Sigmoid colon (tissue), 6 donors: ENCODE measurements at regions not wholly inside any gene's neighbourhood (a gene's known extent, or its start where the extent isn't known, plus 50 kb on each side); places are given as distances from the start of the nearest gene placed in this dataset.
"Not testable (repeated sequence)": the region's sequence is repeated elsewhere in the genome, so short reads cannot be mapped to it uniquely, and the experiment has no call there.

Source experiments
- DNase-seq: peaks from one replicate; pipeline ENCODE4 v3.0.0-alpha.2; 2019
- H3K27ac ChIP-seq, 4 donors: fragments of 200-600 bp; sonication (generic); one replicate each; pipeline ENCODE4 v1.5.1; 2016 to 2019; ENCODE audit warnings: mild to moderate bottlenecking in 1 of 4
- H3K27me3 ChIP-seq, 3 donors: fragments of 200-600 bp; sonication (generic); one replicate each; pipeline ENCODE4 v1.5.1; 2019; ENCODE audit warnings: mild to moderate bottlenecking in 1 of 3
- H3K36me3 ChIP-seq, 4 donors: fragments of 200-600 bp; sonication (generic); one replicate each; pipeline ENCODE4 v1.5.1; 2016 to 2019
- H3K4me1 ChIP-seq, 4 donors: fragments of 200-600 bp; sonication (generic); one replicate each; pipeline ENCODE4 v1.5.1; 2017 to 2019
- H3K4me3 ChIP-seq, 4 donors: fragments of 200-600 bp; sonication (generic); one replicate each; pipeline ENCODE4 v1.5.1; 2017 to 2019; ENCODE audit warnings: mild to moderate bottlenecking in 2 of 4, moderate library complexity in 1 of 4
- H3K9me3 ChIP-seq, 4 donors: fragments of 200-600 bp in 3 of 4; sonication (generic) in 3 of 4; one replicate each; pipeline versions ENCODE4 v1.5.1 to v1.6.1; 2013 to 2019
- EP300 ChIP-seq, 4 donors: sonication (generic); formaldehyde crosslinking; IDR thresholded peaks; one replicate each; pipeline ENCODE4 v1.6.1; 2017; ENCODE audit warnings: antibody characterized with exemption in 4 of 4
- POLR2A ChIP-seq, 2 donors: fragments of 450-650 bp; IDR thresholded peaks; one replicate each; pipeline ENCODE4 v1.6.1; 2016; ENCODE audit warnings: antibody characterized with exemption in 2 of 2, mild to moderate bottlenecking in 2 of 2, moderate library complexity in 2 of 2
- POLR2AphosphoS5 ChIP-seq, 4 donors: sonication (generic); formaldehyde crosslinking; IDR thresholded peaks; one replicate each; pipeline ENCODE4 v1.6.1; 2017; ENCODE audit warnings: antibody characterized with exemption in 4 of 4
- WGBS, 2 donors: extraction: QIAGEN DNeasy Blood & Tissue Kit; methylation state at CpG; one replicate each; pipeline ENCODE4 v1.1.7; 2013; 5-methylcytosine and 5-hydroxymethylcytosine counted together
- intact Hi-C: fragments of 100-400 bp; cut with DNase I; formaldehyde crosslinking; loops from one replicate; pipeline ENCODE4 v1.15.1; 2023
- TF ChIP-seq, protein P1 (sequence below), 4 experiments: fragments of 450-650 bp in 3 of 4; fragments of 200-600 bp in 1 of 4; IDR thresholded peaks; one replicate each; pipeline ENCODE4 v1.5.1; 2016 to 2019; ENCODE audit warnings: antibody characterized with exemption in 4 of 4, mild to moderate bottlenecking in 3 of 4, moderate library complexity in 2 of 4
- donor health status: healthy with polysubstance abuse.
- donor health status: healthy.

DNA sequence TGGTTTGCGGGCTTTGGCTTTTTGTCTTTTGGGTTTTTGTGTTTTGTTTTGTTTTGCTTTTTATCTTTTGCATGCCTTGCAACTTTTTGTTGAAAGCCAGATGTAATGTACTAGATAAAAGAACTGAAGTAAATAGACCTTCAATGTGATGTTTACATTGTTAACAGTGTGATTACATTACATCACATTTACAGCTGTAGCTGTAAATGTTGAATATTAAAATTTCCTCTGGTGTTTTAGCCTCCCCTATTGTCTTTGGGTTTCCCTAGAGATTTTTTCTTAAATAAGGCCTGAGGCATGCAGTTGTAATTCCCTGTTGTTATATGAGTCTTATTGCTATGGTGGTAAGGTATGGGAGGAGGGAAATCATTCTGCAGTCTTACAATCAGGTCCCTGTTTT lies 275.0 kb downstream of the PARM1 start:
- WGBS, 2 donors, result 86 to 94% methylated on average over 1 of the region's 1 CpG
- TF ChIP-seq, protein P1, sequence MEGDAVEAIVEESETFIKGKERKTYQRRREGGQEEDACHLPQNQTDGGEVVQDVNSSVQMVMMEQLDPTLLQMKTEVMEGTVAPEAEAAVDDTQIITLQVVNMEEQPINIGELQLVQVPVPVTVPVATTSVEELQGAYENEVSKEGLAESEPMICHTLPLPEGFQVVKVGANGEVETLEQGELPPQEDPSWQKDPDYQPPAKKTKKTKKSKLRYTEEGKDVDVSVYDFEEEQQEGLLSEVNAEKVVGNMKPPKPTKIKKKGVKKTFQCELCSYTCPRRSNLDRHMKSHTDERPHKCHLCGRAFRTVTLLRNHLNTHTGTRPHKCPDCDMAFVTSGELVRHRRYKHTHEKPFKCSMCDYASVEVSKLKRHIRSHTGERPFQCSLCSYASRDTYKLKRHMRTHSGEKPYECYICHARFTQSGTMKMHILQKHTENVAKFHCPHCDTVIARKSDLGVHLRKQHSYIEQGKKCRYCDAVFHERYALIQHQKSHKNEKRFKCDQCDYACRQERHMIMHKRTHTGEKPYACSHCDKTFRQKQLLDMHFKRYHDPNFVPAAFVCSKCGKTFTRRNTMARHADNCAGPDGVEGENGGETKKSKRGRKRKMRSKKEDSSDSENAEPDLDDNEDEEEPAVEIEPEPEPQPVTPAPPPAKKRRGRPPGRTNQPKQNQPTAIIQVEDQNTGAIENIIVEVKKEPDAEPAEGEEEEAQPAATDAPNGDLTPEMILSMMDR (IDR thresholded peaks at IDR 0.05), result no peak
- TF ChIP-seq EP300 (IDR thresholded peaks at IDR 0.05), result no peak
- TF ChIP-seq POLR2AphosphoS5 (IDR thresholded peaks at IDR 0.05), result no peak
- TF ChIP-seq POLR2A (IDR thresholded peaks at IDR 0.05), result no peak
- Histone ChIP-seq H3K4me1 (no peaks in the 10 kb centered on the region), H3K4me3 (no peak overlapping the region), H3K9me3 (no peaks in the 10 kb centered on the region), H3K27ac (no peak overlapping the region), H3K36me3 (no peaks in the 10 kb centered on the region), H3K27me3 (no peaks in the 10 kb centered on the region)
- no peak for DNase-seq
- intact Hi-C loops, result no loop called here

DNA sequence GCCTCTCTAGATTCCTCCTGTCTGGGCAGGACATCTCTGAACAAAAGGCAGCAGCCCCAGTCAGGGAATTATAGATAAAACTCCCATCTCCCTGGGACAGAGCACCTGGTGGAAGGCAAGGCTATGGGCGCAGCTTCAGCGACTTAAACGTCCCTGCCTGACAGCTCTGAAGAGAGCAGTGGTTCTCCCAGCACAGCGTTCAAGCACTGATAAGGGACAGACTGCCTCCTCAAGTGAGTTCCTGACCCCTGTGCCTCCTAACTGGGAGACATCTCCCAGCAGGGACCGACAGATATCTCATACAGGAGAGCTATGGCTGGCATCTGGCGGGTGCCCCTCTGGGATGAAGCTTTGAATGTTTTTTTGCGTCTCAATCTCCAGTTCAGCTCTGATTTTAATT lies 262.2 kb downstream of the PARM1 start:
- intact Hi-C loops, result no loop called here
- Histone ChIP-seq H3K9me3 (no peaks in the 10 kb centered on the region), H3K4me1 (peaks cover 0 to 4% (median 2%) of the 10 kb centered on the region in 4 donors), H3K36me3 (no peaks in the 10 kb centered on the region), H3K4me3 (no peak overlapping the region), H3K27ac (no peak overlapping the region), H3K27me3 (no peaks in the 10 kb centered on the region)
- no peak for TF ChIP-seq EP300 (IDR thresholded peaks at IDR 0.05)
- no peak for TF ChIP-seq POLR2A (IDR thresholded peaks at IDR 0.05)
- TF ChIP-seq POLR2AphosphoS5 (IDR thresholded peaks at IDR 0.05), result no peak
- TF ChIP-seq, protein P1 (IDR thresholded peaks at IDR 0.05), result no peak
- 72 to 75% methylated on average over 7 of the region's 7 CpGs for WGBS, 2 donors
- no peak for DNase-seq

DNA sequence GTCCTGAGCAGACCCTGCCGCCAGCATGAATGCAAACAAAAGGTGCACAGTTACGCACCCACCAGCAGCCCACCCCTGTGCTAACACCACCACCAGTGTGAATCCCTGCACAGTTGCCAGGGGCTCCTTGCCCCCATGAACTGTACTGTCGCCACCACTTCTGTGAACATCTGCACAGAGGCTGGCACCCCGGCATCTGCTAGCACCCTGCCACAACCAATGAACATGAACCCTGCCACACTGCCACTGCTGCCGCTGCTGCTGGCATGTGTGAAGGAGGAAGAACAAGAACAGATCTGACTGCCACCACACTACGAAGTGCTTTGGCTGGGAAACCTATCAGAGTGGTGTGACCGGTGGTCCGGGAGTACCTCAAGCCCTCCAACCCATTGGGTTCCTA lies 261.3 kb downstream of the PARM1 start:
- Histone ChIP-seq H3K4me3 (no peak overlapping the region), H3K4me1 (peaks cover 0 to 14% (median 6%) of the 10 kb centered on the region in 4 donors), H3K27me3 (no peaks in the 10 kb centered on the region), H3K36me3 (no peaks in the 10 kb centered on the region), H3K9me3 (no peaks in the 10 kb centered on the region), H3K27ac (no peak overlapping the region)
- TF ChIP-seq, protein P1 (IDR thresholded peaks at IDR 0.05), result no peak
- TF ChIP-seq EP300 (IDR thresholded peaks at IDR 0.05), result no peak
- no peak for TF ChIP-seq POLR2AphosphoS5 (IDR thresholded peaks at IDR 0.05)
- no peak for TF ChIP-seq POLR2A (IDR thresholded peaks at IDR 0.05)
- WGBS, 2 donors, result 88 to 93% methylated on average over 8 of the region's 8 CpGs
- intact Hi-C loops, result no loop called here
- DNase-seq, result no peak

DNA sequence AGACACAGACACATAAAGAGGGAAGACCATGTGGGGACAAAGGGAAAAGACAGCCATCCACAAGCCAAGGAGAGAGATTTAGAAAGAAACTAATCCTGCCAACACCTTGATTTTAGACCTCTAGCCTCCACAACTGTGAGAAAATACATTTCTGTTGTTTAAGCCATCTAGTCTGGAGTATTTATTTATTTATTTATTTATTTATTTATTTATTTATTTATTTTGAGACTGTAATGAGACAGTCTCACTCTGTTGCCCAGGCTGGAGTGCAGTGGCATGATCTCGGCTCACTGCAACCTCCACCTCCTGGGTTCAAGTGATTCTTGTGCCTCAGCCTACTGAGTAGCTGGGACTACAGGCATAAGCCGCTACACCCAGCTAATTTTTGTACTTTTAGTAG lies 259.3 kb downstream of the PARM1 start:
- H3K9me3 ChIP-seq, H3K36me3 ChIP-seq, DNase-seq, intact Hi-C loops, H3K27ac ChIP-seq, H3K4me3 ChIP-seq, H3K27me3 ChIP-seq: not testable (repeated sequence)
- 94 to 95% methylated on average over 2 of the region's 2 CpGs for WGBS, 2 donors
- H3K4me1 ChIP-seq, result peaks cover 0 to 16% (median 8%) of the 10 kb centered on the region in 4 donors

DNA sequence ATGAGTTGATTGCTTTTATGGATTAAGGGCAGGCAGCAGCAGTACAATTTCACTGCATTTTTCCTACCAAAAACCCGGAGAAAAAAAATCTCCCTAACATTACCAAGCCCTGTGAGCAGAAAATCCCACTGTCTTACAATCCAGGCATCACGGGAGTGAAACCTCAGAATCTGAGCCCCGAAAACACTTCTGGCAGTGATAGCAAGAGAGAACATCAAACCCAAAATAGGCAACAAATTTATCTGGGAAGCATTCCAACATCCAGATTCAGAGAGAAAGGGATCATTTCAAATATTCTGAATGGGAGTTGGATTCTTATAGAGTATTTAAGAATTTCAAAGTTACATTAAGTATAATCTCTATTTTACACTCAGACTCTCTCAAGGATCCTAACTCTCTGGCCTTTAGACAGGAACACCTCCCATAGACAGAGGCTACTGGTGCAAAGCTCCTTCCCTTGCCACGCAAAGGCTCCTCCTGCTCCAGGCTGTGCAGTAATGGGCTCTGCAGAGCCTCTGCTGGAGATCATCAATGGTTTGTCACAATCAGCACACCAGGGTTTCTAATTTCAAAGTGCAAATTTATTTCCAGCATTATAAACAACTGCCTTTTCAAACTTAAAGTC lies 256.9 kb downstream of the PARM1 start:
- TF ChIP-seq POLR2A (IDR thresholded peaks at IDR 0.05) (no peak), EP300 (IDR thresholded peaks at IDR 0.05) (no peak), POLR2AphosphoS5 (IDR thresholded peaks at IDR 0.05) (no peak)
- TF ChIP-seq, protein P1 (IDR thresholded peaks at IDR 0.05), result no peak
- intact Hi-C loops, result no loop called here
- DNase-seq, result no peak
- no peaks in the 10 kb centered on the region for H3K27me3 ChIP-seq
- H3K4me1 ChIP-seq, result peaks cover 0 to 16% (median 8%) of the 10 kb centered on the region in 4 donors
- peak overlapping the region in 1 of 4 donors; percentile 29 for H3K27ac ChIP-seq
- H3K9me3 ChIP-seq, result no peaks in the 10 kb centered on the region
- H3K36me3 ChIP-seq, result no peaks in the 10 kb centered on the region
- 69 to 80% methylated on average over 4 of the region's 4 CpGs for WGBS, 2 donors
- H3K4me3 ChIP-seq, result no peak overlapping the region
